Epithelial cell of esophagus (primary cell): ENCODE measurements at regions not wholly inside any gene's neighbourhood (a gene's known extent, or its start where the extent isn't known, plus 50 kb on each side); places are given as distances from the start of the nearest gene placed in this dataset.

Experiments used
- DNase-seq: peaks from one replicate; pipeline ENCODE4 v3.0.0; 2010; ENCODE audit warnings: low read depth
- H3K4me3 ChIP-seq: 2 replicates; pipeline ENCODE4 v1.5.1; 2011; ENCODE audit warnings: mild to moderate bottlenecking, low read length, control low read depth
- CTCF ChIP-seq: IDR thresholded peaks from 2 replicates; pipeline ENCODE4 v1.5.1; 2011; ENCODE audit warnings: low read depth, mild to moderate bottlenecking, low read length, control low read depth, inconsistent platforms; ENCODE audit not compliant: insufficient read depth; ENCODE audit errors: missing control alignments

- TF ChIP-seq CTCF, result no peak
- H3K4me3 ChIP-seq, result no peak overlapping the region
- no peak for DNase-seq
Measured at GRCh38 chr2:79210274-79210917, 50.8 kb upstream of the REG3A start.
